ENCODE measurements at regions not wholly inside any gene's neighbourhood (a gene's known extent, or its start where the extent isn't known, plus 50 kb on each side); places are given as distances from the start of the nearest gene placed in this dataset.

DNA sequence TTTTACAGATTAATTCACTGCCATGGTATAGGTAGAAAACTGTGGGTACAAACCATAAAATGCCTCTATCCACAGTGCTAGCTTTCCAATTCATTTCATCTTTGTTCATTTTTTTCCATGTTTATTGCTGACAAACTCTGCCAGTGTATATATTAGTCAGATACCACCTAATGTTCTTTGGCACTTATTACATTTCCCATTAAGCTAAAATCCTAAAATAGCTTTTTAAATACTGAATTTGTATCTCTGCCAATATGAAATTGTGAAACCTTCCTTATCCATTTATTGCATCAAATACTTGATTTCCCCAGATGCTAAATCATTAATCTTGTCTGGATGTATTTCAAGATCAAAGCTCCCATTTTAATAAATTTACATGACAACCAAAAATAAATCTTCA lies 150.1 kb upstream of the FSCB start:
- ATAC-seq (replicated peaks) (no peak), DNase-seq (no peak)
- H3K4me1 Mint-ChIP-seq (ENCODE audit: low read depth in 2 of 2), result peaks cover under 1 to 2% of the 10 kb centered on the region in 2 donors
- no peaks in the 10 kb centered on the region for H3K36me3 Mint-ChIP-seq (ENCODE audit: insufficient read depth)
- H3K27ac Mint-ChIP-seq, result no peak overlapping the region
- H3K4me3 Mint-ChIP-seq, result no peak overlapping the region
- no peaks in the 10 kb centered on the region for H3K9me3 Mint-ChIP-seq
- no peaks in the 10 kb centered on the region for H3K27me3 Mint-ChIP-seq

DNA sequence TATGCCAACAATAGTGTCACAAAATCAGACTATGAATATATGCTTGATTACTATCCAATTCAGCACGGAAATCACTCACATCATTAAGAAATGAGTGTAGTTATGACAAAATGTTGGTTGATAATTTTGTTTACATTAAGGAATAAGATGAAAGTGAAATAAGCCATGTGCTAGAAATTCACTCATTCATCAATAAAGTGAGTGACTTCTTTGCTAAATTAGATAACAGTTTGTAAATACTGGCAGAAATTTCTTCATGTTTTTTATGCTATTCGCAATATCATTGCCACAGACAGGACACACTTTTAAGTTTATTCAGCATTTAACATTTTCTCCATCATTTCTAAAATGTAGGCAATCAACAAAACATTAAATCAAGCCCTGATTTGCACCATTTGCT lies 147.5 kb upstream of the FSCB start:
- DNase-seq (no peak), ATAC-seq (replicated peaks) (no peak)
- no peak overlapping the region for H3K27ac Mint-ChIP-seq
- peaks cover 0 to 4% of the 10 kb centered on the region in 2 donors for H3K9me3 Mint-ChIP-seq
- H3K4me3 Mint-ChIP-seq, result no peak overlapping the region
- no peaks in the 10 kb centered on the region for H3K36me3 Mint-ChIP-seq (ENCODE audit: insufficient read depth)
- no peaks in the 10 kb centered on the region for H3K4me1 Mint-ChIP-seq (ENCODE audit: low read depth in 2 of 2)
- peaks cover 0 to 11% of the 10 kb centered on the region in 2 donors for H3K27me3 Mint-ChIP-seq

DNA sequence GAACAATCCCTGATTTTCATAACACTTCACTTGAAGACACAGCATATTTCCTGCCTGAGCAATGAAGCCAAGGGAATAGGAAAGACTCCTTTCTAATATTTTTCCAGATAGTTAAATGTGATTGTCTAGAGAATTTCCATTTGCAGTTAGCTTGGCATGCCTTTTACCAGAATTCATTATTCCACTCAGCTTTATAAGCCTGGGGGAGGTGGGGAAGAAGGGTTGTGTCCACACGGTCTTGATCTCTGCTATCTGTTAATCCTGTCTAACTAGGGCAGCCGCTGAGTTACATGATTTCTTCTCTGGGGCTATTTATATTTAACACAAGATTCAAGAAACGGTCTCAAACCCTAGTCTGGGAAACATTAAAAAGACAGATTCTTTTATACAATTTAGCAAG lies 146.6 kb upstream of the FSCB start:
- Mint-ChIP-seq H3K4me1 (ENCODE audit: low read depth in 2 of 2) (no peaks in the 10 kb centered on the region), H3K9me3 (peaks cover 0 to 4% of the 10 kb centered on the region in 2 donors), H3K27ac (no peak overlapping the region), H3K36me3 (ENCODE audit: insufficient read depth) (no peaks in the 10 kb centered on the region), H3K4me3 (no peak overlapping the region), H3K27me3 (peaks cover 0 to 11% of the 10 kb centered on the region in 2 donors)
- DNase-seq (no peak), ATAC-seq (replicated peaks) (no peak)

DNA sequence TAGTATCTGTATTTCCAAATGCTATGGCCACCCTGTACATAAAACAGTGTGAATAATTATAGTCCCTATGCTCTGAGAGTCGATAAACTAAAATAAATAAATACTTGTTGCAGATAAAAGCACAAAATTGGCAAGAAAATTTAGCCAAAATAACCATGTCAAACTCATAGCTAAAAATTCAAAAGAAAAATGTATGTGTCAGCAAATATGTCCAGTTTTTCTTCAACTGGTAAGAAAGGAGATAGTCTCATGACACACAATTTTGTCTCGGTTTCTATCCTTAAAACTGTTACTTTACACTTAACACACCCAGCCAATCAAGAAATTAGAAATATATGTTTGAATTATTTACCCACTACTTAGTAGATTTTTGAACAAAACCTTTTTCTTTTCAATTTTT lies 145.6 kb upstream of the FSCB start:
- Mint-ChIP-seq H3K4me3 (no peak overlapping the region), H3K4me1 (ENCODE audit: low read depth in 2 of 2) (no peaks in the 10 kb centered on the region), H3K27me3 (peaks cover 0 to 11% of the 10 kb centered on the region in 2 donors), H3K36me3 (ENCODE audit: insufficient read depth) (no peaks in the 10 kb centered on the region), H3K27ac (no peak overlapping the region), H3K9me3 (peaks cover 0 to 4% of the 10 kb centered on the region in 2 donors)
- ATAC-seq (replicated peaks), result no peak
- no peak for DNase-seq

DNA sequence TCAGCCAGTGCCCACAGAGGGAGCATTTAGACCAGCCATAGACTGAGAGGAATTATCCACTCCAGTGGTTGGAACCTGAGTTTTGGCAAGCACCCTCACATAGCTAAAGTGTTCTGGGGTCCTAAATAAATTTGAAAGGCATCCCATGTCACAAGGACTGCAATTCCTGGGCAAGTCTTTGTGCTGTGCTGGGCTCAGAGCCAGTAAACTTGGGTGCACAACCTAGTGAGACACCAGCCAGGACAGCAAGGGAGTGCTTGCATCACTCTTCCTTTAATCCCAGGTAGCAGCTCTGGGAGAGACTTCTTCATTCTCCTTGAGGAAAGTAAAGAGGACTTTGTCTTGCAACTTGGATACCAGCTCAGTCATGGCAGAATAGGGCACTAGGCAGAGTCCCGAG lies 142.0 kb upstream of the FSCB start:
- no peaks in the 10 kb centered on the region for H3K36me3 Mint-ChIP-seq (ENCODE audit: insufficient read depth)
- H3K4me1 Mint-ChIP-seq (ENCODE audit: low read depth in 2 of 2), result no peaks in the 10 kb centered on the region
- peaks cover 0 to 11% of the 10 kb centered on the region in 2 donors for H3K27me3 Mint-ChIP-seq
- H3K27ac Mint-ChIP-seq, result no peak overlapping the region
- no peak for DNase-seq
- H3K4me3 Mint-ChIP-seq, result no peak overlapping the region
- no peak for ATAC-seq (replicated peaks)
- peaks cover 0 to 5% of the 10 kb centered on the region in 2 donors for H3K9me3 Mint-ChIP-seq

DNA sequence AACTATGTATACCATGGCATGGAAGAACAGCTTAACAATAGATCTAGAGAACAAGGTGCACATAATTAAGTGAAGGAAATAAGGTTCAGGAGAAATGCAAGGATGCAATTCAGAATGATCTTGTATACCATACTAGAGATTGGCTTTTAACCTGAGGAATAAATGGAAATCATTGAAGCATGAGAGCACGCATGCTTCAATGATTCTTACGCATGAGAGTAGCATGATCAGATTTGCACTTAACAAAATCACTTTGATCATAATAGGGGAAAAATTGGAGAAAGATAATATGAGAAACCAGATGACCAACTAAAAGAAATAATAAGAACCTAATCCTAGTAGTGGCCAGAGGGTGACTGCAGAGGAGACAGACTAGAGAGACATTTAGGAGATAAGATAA lies 133.3 kb upstream of the FSCB start:
- Mint-ChIP-seq H3K4me1 (ENCODE audit: low read depth in 2 of 2) (no peaks in the 10 kb centered on the region), H3K36me3 (ENCODE audit: insufficient read depth) (no peaks in the 10 kb centered on the region), H3K4me3 (no peak overlapping the region), H3K27ac (no peak overlapping the region), H3K9me3 (no peaks in the 10 kb centered on the region), H3K27me3 (no peaks in the 10 kb centered on the region)
- no peak for ATAC-seq (replicated peaks)
- DNase-seq, result no peak

DNA sequence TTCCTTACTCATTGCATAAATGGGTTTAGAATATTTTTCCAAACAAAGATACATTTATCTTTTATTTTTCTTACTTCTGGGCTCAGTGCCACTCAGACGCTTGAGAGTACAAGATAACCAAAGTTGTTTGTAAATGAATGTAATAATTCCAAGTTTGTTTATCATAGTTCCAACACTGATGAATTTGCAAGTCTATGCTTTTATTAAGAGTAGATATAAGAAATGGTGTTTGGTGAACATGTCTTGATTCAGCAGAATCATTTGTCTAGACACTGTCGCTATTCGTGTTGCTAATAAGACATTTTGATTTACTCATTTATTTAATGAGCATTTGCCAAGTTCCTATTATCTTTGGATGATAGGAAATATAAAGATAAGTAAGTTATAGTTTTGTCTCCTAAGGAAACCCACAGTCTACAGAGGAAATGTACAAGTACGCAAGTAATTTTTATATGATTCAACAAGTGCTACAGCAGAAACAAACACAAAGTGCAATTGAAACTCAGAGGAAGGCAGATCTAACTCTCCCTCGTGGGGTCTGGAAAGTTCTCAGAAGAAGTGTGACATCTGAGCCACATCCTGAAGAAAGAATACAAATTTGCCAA lies 132.8 kb upstream of the FSCB start:
- ATAC-seq (replicated peaks), result no peak
- no peaks in the 10 kb centered on the region for H3K9me3 Mint-ChIP-seq
- no peak overlapping the region for H3K27ac Mint-ChIP-seq
- H3K27me3 Mint-ChIP-seq, result no peaks in the 10 kb centered on the region
- H3K36me3 Mint-ChIP-seq (ENCODE audit: insufficient read depth), result no peaks in the 10 kb centered on the region
- H3K4me1 Mint-ChIP-seq (ENCODE audit: low read depth in 2 of 2), result no peaks in the 10 kb centered on the region
- no peak overlapping the region for H3K4me3 Mint-ChIP-seq
- DNase-seq, result no peak

DNA sequence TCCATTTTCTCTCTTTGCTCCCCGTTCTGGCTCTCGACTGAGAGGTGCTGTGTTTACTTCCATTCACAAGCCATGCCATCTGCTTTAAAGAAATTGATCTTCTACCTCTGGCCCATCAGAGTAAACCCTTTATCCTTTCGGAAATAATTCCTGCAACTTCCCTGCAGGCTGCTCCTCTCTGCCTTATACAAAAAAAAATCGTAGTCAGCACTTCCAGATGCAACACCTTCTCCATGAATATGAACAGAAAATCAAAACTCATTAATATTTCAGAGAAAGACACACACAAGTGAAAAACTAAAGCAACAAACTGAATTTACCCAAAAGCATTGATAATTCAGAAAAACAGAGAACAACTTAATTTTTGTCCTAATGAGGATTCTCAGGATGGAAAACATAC lies 127.6 kb upstream of the FSCB start:
- no peak overlapping the region for H3K27ac Mint-ChIP-seq
- H3K4me3 Mint-ChIP-seq, result no peak overlapping the region
- peaks cover 0 to 3% of the 10 kb centered on the region in 2 donors for H3K9me3 Mint-ChIP-seq
- no peaks in the 10 kb centered on the region for H3K27me3 Mint-ChIP-seq
- ATAC-seq (replicated peaks) (no peak), DNase-seq (no peak)
- no peaks in the 10 kb centered on the region for H3K4me1 Mint-ChIP-seq (ENCODE audit: low read depth in 2 of 2)
- H3K36me3 Mint-ChIP-seq (ENCODE audit: insufficient read depth), result no peaks in the 10 kb centered on the region

DNA sequence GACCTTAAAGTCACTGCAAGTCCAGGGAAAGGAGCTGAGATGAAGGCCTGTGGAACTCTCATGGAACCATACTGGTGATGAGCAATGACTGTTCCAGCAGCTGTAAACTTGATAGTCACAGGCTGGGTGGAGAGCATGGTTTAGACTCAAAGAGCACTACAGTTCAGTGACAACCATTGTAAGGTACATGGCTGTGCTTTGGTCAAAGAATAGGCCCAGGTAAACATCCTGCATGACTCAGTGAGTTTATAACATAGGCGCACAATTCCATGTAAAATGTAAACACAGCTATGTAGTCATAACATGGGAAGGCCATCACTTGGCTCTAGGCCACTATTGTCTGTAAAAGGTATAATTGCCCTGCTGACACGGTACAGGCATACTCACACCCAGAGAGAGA lies 119.3 kb upstream of the FSCB start:
- no peak overlapping the region for H3K27ac Mint-ChIP-seq
- no peak overlapping the region for H3K4me3 Mint-ChIP-seq
- ATAC-seq (replicated peaks), result no peak
- H3K4me1 Mint-ChIP-seq (ENCODE audit: low read depth in 2 of 2), result no peaks in the 10 kb centered on the region
- H3K27me3 Mint-ChIP-seq, result no peaks in the 10 kb centered on the region
- no peaks in the 10 kb centered on the region for H3K36me3 Mint-ChIP-seq (ENCODE audit: insufficient read depth)
- DNase-seq, result no peak
- H3K9me3 Mint-ChIP-seq, result peaks cover 0 to 1% of the 10 kb centered on the region in 2 donors

DNA sequence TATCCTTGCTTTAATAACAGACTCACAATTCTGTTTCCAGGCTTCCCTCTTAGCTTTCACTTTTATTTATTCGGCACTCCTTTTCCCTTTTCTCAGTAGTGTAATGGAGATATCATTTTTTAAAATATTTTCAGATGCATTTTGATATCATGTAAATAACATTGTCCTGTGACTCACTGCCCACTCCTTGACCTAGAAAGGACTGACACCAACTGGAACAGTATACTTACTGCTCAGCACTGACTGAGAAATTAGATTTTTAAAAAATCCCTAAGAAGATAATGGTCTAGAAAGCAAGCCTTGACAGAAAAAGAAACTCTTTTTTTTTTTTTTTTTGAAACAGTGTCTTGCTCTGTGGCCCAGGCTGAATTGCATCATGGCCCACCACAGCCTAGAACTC lies 118.0 kb upstream of the FSCB start:
- no peaks in the 10 kb centered on the region for H3K36me3 Mint-ChIP-seq (ENCODE audit: insufficient read depth)
- H3K27me3 Mint-ChIP-seq, result no peaks in the 10 kb centered on the region
- H3K9me3 Mint-ChIP-seq, result peaks cover 0 to 1% of the 10 kb centered on the region in 2 donors
- H3K4me1 Mint-ChIP-seq (ENCODE audit: low read depth in 2 of 2), result no peaks in the 10 kb centered on the region
- no peak overlapping the region for H3K4me3 Mint-ChIP-seq
- H3K27ac Mint-ChIP-seq, result no peak overlapping the region
- ATAC-seq (replicated peaks) (no peak), DNase-seq (no peak)

DNA sequence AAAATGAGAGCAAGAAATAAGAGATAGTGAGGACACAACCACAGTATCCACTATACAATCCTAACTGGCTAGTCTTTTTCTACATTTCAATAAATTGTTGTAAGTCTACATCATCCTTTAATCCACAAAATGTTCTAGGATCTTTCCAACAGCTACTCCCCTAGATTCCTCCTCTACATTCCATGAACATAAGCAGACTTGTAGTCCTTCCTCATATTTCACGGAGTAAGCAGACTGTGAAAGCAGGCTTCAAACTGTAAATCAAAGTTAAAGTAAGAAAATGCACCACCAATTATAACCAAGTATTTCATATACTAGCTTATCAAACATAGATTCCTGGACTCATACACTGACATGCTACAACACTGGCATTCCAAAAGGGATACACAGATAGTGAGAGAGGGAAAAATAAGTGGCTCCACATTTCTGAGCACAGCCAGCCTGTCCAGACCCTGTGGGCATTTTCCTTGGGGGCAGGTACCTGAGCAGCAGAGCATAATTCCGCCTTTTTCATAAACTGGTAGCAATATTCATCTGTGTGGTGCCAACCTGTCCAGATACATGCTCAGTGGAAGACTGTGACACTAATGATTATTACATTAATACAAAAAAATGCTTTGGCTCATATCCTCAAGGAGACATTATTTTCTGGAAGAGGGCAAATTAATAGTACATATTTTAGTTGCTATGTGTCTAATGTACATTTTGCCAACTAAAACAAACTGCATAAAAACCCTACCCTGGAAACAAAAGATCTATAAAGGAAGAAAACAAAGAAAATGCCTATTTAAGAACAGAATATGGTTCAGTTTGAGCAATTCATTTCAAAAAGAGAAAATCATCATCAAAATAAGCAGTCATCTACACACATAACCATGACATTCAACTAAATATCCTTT lies 113.3 kb upstream of the FSCB start:
- DNase-seq, result no peak
- no peaks in the 10 kb centered on the region for H3K27me3 Mint-ChIP-seq
- ATAC-seq (replicated peaks), result no peak
- no peaks in the 10 kb centered on the region for H3K36me3 Mint-ChIP-seq (ENCODE audit: insufficient read depth)
- no peaks in the 10 kb centered on the region for H3K4me1 Mint-ChIP-seq (ENCODE audit: low read depth in 2 of 2)
- H3K27ac Mint-ChIP-seq, result no peak overlapping the region
- H3K4me3 Mint-ChIP-seq, result no peak overlapping the region
- H3K9me3 Mint-ChIP-seq, result no peaks in the 10 kb centered on the region

DNA sequence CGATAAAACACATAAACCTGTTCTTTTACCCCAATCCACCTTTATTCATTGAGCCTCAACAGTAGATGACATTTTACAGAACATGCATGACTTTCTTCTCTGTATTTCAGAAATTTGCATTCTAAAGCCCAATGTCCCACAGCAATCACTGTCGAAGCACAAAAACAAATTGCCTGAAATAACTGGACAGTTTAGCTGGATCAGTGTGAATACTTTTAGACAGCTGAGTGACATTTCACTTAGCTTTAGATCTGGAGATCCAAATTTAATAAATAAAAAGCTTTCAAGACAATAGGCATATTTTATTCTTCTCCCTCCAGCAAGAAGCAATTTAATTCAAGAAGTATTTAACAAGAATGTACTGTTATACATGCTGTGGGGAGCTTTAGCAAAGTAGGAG lies 109.1 kb upstream of the FSCB start:
- H3K27me3 Mint-ChIP-seq, result no peaks in the 10 kb centered on the region
- ATAC-seq (replicated peaks), result no peak

DNA sequence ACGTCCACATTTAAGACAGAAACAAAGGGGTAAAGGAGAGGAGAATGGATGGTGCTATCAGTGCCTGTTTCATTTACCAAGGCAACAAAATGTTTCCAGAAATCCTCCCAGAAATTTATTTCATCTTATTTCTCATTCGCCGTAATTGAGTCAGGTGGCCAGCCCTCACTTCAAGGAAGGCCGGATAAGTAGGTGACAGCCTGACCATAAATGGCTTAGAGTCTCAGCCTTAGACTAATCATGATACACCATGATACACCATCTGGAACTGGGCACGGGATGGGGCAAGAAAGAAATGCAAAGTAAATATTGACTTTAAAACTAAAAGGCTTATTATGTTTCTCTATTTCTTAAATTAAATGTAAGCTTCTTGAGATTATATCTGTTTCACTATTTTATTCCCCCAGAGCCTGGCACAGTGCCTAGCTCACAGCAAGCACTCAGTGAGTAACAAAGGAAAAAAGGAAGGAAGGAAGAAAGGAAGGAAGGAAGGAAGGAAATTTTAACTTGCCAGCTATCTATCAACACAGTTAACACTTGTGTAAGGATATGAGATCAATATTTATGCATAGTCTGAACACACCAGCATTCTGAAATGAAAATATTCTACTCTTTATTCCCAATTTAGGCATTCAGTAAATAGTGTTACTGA lies 106.1 kb upstream of the FSCB start:
- ATAC-seq (replicated peaks) (no peak), DNase-seq (no peak)
- Mint-ChIP-seq H3K4me3 (no peak overlapping the region), H3K4me1 (ENCODE audit: low read depth in 2 of 2) (no peaks in the 10 kb centered on the region), H3K9me3 (peaks cover 0 to 1% of the 10 kb centered on the region in 2 donors), H3K27ac (no peak overlapping the region), H3K27me3 (no peaks in the 10 kb centered on the region), H3K36me3 (ENCODE audit: insufficient read depth) (no peaks in the 10 kb centered on the region)

More for the DNA sequence above, 109.1 kb upstream of the FSCB start:
- DNase-seq, result no peak
- Mint-ChIP-seq H3K36me3 (ENCODE audit: insufficient read depth) (no peaks in the 10 kb centered on the region), H3K4me1 (ENCODE audit: low read depth in 2 of 2) (no peaks in the 10 kb centered on the region), H3K27ac (no peak overlapping the region), H3K4me3 (no peak overlapping the region), H3K9me3 (no peaks in the 10 kb centered on the region)

DNA sequence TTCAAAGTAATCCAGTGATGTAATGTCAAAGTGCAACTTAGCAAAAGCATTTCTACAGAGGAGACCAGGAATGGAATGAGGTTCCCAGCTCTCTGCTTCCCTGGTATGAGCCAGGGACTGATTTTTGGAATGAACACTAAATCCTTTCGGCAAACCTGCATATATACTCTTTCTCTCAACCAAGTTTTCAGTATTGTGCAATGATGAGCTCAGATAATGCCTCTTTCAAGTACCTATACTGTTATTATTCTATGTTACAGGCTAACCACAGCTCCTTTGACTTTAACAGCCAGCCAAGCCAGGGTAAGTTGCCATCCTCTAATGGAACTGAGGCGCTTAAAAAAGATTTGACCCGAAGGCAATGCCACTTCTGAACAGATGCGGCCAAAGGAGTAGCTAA lies 104.9 kb upstream of the FSCB start:
- Mint-ChIP-seq H3K9me3 (peaks cover 0 to 1% of the 10 kb centered on the region in 2 donors), H3K4me1 (ENCODE audit: low read depth in 2 of 2) (no peaks in the 10 kb centered on the region), H3K27me3 (no peaks in the 10 kb centered on the region), H3K27ac (no peak overlapping the region), H3K4me3 (no peak overlapping the region), H3K36me3 (ENCODE audit: insufficient read depth) (no peaks in the 10 kb centered on the region)
- DNase-seq (no peak), ATAC-seq (replicated peaks) (no peak)

Measured in effector memory CD8-positive, alpha-beta T cell (primary cell).